GM23338 (cell line): ENCODE measurements at regions not wholly inside any gene's neighbourhood (a gene's known extent, or its start where the extent isn't known, plus 50 kb on each side); places are given as distances from the start of the nearest gene placed in this dataset.

Experiments
- CTCF ChIP-seq, 2 experiments: fragments of 200-600 bp in 1 of 2; sonication (generic) in 1 of 2; conservative IDR thresholded peaks; 2 replicates each; pipeline versions ENCODE4 v1.5.1 to v1.6.1; 2016 to 2017; ENCODE audit warnings: antibody characterized with exemption in 2 of 2, low read depth in 2 of 2, mild to moderate bottlenecking in 2 of 2, moderate library complexity in 1 of 2
- EZH2 ChIP-seq: fragments of 200-600 bp; sonication (generic); IDR thresholded peaks from one replicate; pipeline ENCODE4 v1.8.0; 2017; ENCODE audit warnings: antibody characterized with exemption, mild to moderate bottlenecking, low read depth; ENCODE audit not compliant: unreplicated experiment
- EZH2phosphoT487 ChIP-seq: fragments of 200-600 bp; sonication (generic); IDR thresholded peaks from one replicate; pipeline ENCODE4 v1.8.1; 2018; ENCODE audit warnings: antibody characterized with exemption; ENCODE audit not compliant: unreplicated experiment
- JUNB ChIP-seq: IDR thresholded peaks from one replicate; pipeline ENCODE4 v1.6.1; 2016; ENCODE audit warnings: antibody characterized with exemption; ENCODE audit not compliant: unreplicated experiment
- NANOG ChIP-seq: IDR thresholded peaks from 2 replicates; pipeline ENCODE4 v1.6.1; 2016; ENCODE audit warnings: antibody characterized with exemption, borderline replicate concordance
- POLR2AphosphoS5 ChIP-seq: IDR thresholded peaks from 2 replicates; pipeline ENCODE4 v1.6.1; 2016; ENCODE audit warnings: antibody characterized with exemption, low read depth
- REST ChIP-seq: IDR thresholded peaks from one replicate; pipeline ENCODE4 v1.6.1; 2018; ENCODE audit warnings: antibody characterized with exemption; ENCODE audit not compliant: unreplicated experiment

GRCh38 chr2:142741764-142742269 is 135.6 kb upstream of the KYNU start:
- no peak for TF ChIP-seq CTCF (conservative IDR thresholded peaks at IDR 0.05; ENCODE audit: low read depth in 2 of 2)
- TF ChIP-seq REST: no peak
- no peak for TF ChIP-seq EZH2
- TF ChIP-seq POLR2AphosphoS5: no peak
- no peak for TF ChIP-seq NANOG
- no peak for TF ChIP-seq EZH2phosphoT487
- TF ChIP-seq JUNB: no peak
